ENCODE measurements at regions not wholly inside any gene's neighbourhood (a gene's known extent, or its start where the extent isn't known, plus 50 kb on each side); places are given as distances from the start of the nearest gene placed in this dataset.

GRCh38 chr9:19989213-19989612 lies 200.4 kb upstream of the SLC24A2 start:
- Histone ChIP-seq H3K36me3 (no peaks in the 10 kb centered on the region), H3K4me3 (no peak overlapping the region), H3K9me3 (no peaks in the 10 kb centered on the region), H3K27ac (no peak overlapping the region), H3K4me1 (replicated peaks) (no peaks in the 10 kb centered on the region), H3K27me3 (replicated peaks; ENCODE audit: insufficient read depth) (no peaks in the 10 kb centered on the region)
- TF ChIP-seq POLR2A (IDR thresholded peaks at IDR 0.05) (no peak), CTCF (IDR thresholded peaks at IDR 0.05) (no peak), POLR2AphosphoS5 (IDR thresholded peaks at IDR 0.05) (no peak)
- WGBS, result 92% methylated on average over 1 of the region's 1 CpG
- intact Hi-C loops (cut with DNase I), result no loop called here
- no peak for DNase-seq (ENCODE audit: low spot score)

GRCh38 chr9:19988281-19988680 lies 199.4 kb upstream of the SLC24A2 start:
- WGBS, result 24% methylated on average over 2 of the region's 2 CpGs
- Histone ChIP-seq H3K4me3 (no peak overlapping the region), H3K27me3 (replicated peaks; ENCODE audit: insufficient read depth) (no peaks in the 10 kb centered on the region), H3K27ac (no peak overlapping the region), H3K9me3 (no peaks in the 10 kb centered on the region), H3K36me3 (no peaks in the 10 kb centered on the region), H3K4me1 (replicated peaks) (no peaks in the 10 kb centered on the region)
- DNase-seq (ENCODE audit: low spot score), result no peak
- no peak for TF ChIP-seq POLR2A (IDR thresholded peaks at IDR 0.05)
- no peak for TF ChIP-seq POLR2AphosphoS5 (IDR thresholded peaks at IDR 0.05)
- TF ChIP-seq CTCF (IDR thresholded peaks at IDR 0.05), result no peak
- intact Hi-C loops (cut with DNase I), result no loop called here

- TF ChIP-seq POLR2A (IDR thresholded peaks at IDR 0.05) (no peak), CTCF (IDR thresholded peaks at IDR 0.05) (no peak), POLR2AphosphoS5 (IDR thresholded peaks at IDR 0.05) (no peak)
- intact Hi-C loops (cut with DNase I), result no loop called here
- Histone ChIP-seq H3K36me3 (no peaks in the 10 kb centered on the region), H3K27me3 (replicated peaks; ENCODE audit: insufficient read depth) (no peaks in the 10 kb centered on the region), H3K27ac (no peak overlapping the region), H3K9me3 (no peaks in the 10 kb centered on the region), H3K4me1 (replicated peaks) (no peaks in the 10 kb centered on the region), H3K4me3 (no peak overlapping the region)
- no peak for DNase-seq (ENCODE audit: low spot score)
- 71% methylated on average over 1 of the region's 1 CpG for WGBS
These were observed 196.2 kb upstream of the SLC24A2 start for GRCh38 chr9:19985081-19985480.

- Histone ChIP-seq H3K27ac (no peak overlapping the region), H3K4me3 (no peak overlapping the region), H3K4me1 (replicated peaks) (no peaks in the 10 kb centered on the region), H3K9me3 (no peaks in the 10 kb centered on the region), H3K36me3 (no peaks in the 10 kb centered on the region), H3K27me3 (replicated peaks; ENCODE audit: insufficient read depth) (no peaks in the 10 kb centered on the region)
- TF ChIP-seq POLR2AphosphoS5 (IDR thresholded peaks at IDR 0.05) (no peak), POLR2A (IDR thresholded peaks at IDR 0.05) (no peak), CTCF (IDR thresholded peaks at IDR 0.05) (no peak)
- intact Hi-C loops (cut with DNase I), result no loop called here
- DNase-seq (ENCODE audit: low spot score), result no peak
These were observed 187.4 kb upstream of the SLC24A2 start for GRCh38 chr9:19976226-19976625.

- intact Hi-C loops (cut with DNase I), result no loop called here
- H3K27ac ChIP-seq, result no peak overlapping the region
- no peak overlapping the region for H3K4me3 ChIP-seq
- H3K4me1 ChIP-seq (replicated peaks), result no peaks in the 10 kb centered on the region
- WGBS, result 83% methylated on average over 2 of the region's 2 CpGs
- no peaks in the 10 kb centered on the region for H3K9me3 ChIP-seq
- no peaks in the 10 kb centered on the region for H3K27me3 ChIP-seq (replicated peaks; ENCODE audit: insufficient read depth)
- TF ChIP-seq CTCF (IDR thresholded peaks at IDR 0.05), result no peak
- no peak for TF ChIP-seq POLR2A (IDR thresholded peaks at IDR 0.05)
- TF ChIP-seq POLR2AphosphoS5 (IDR thresholded peaks at IDR 0.05), result no peak
- DNase-seq (ENCODE audit: low spot score), result no peak
- H3K36me3 ChIP-seq, result no peaks in the 10 kb centered on the region
These were observed 186.7 kb upstream of the SLC24A2 start for GRCh38 chr9:19975499-19975898.

All from prostate gland (tissue), 2 donors.